ENCODE measurements at regions not wholly inside any gene's neighbourhood (a gene's known extent, or its start where the extent isn't known, plus 50 kb on each side); places are given as distances from the start of the nearest gene placed in this dataset.

DNA sequence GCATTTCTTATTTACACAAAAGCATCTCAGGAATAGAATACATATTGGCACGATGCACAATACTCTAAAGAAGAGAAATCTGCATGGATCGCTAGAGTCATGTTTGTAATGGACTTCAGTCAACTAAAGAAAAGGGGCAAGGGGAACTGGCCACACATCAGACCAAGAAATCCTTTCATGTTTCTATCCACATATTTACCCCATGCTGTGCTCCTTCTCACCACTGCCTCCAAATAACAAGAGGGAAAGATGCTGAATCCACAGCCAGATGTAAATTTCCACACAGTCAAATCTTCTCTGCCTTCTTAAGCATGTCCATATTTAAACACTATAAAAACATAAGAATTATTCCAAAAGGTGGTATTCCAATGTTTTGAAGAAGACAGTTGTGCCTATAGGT lies 67.6 kb downstream of the COX18 start:
- DNase-seq (ENCODE audit: low read depth): peak; percentile 62
- TF ChIP-seq, protein P1, sequence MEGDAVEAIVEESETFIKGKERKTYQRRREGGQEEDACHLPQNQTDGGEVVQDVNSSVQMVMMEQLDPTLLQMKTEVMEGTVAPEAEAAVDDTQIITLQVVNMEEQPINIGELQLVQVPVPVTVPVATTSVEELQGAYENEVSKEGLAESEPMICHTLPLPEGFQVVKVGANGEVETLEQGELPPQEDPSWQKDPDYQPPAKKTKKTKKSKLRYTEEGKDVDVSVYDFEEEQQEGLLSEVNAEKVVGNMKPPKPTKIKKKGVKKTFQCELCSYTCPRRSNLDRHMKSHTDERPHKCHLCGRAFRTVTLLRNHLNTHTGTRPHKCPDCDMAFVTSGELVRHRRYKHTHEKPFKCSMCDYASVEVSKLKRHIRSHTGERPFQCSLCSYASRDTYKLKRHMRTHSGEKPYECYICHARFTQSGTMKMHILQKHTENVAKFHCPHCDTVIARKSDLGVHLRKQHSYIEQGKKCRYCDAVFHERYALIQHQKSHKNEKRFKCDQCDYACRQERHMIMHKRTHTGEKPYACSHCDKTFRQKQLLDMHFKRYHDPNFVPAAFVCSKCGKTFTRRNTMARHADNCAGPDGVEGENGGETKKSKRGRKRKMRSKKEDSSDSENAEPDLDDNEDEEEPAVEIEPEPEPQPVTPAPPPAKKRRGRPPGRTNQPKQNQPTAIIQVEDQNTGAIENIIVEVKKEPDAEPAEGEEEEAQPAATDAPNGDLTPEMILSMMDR (IDR thresholded peaks at IDR 0.05; ENCODE audit: low read depth, low read length, missing control alignments): no peak
- in situ Hi-C loops (cut with HindIII; ENCODE audit: low sequenced_read_pairs): no loop called here
- H3K4me3 ChIP-seq (ENCODE audit: low read depth, low read length): no peak overlapping the region

- no peak overlapping the region for H3K4me3 ChIP-seq (ENCODE audit: low read depth, low read length)
- in situ Hi-C loops (cut with HindIII; ENCODE audit: low sequenced_read_pairs): no loop called here
- DNase-seq (ENCODE audit: low read depth): no peak
- TF ChIP-seq, protein P1 (IDR thresholded peaks at IDR 0.05; ENCODE audit: low read depth, low read length, missing control alignments): no peak
These were observed 72.1 kb downstream of the COX18 start for GRCh38 chr4:72997409-72997808.

GRCh38 chr4:72994670-72995069 lies 74.8 kb downstream of the COX18 start:
- H3K4me3 ChIP-seq (ENCODE audit: low read depth, low read length): no peak overlapping the region
- in situ Hi-C loops (cut with HindIII; ENCODE audit: low sequenced_read_pairs): no loop called here
- TF ChIP-seq, protein P1 (IDR thresholded peaks at IDR 0.05; ENCODE audit: low read depth, low read length, missing control alignments): no peak
- no peak for DNase-seq (ENCODE audit: low read depth)

DNA sequence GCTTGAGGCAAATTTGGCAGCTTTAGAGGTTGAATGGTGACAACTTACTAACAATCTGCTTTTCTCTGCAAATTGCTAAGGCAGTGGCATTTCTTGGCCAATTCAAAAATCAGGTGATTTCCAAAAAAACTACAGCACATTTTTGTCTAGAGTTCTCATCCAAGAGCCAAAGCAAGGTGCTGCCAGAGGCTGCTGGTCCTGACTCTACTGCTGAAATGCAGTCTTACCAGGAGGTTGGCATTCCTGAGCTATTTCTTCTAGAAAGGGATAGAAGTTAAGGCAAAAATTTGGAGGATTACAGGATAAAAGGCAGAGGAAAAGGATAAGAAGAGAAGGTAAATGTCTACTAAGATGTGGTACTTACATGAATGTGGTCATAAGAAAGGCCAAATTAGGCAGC lies 75.6 kb downstream of the COX18 start:
- TF ChIP-seq, protein P1 (IDR thresholded peaks at IDR 0.05; ENCODE audit: low read depth, low read length, missing control alignments): no peak
- H3K4me3 ChIP-seq (ENCODE audit: low read depth, low read length): no peak overlapping the region
- in situ Hi-C loops (cut with HindIII; ENCODE audit: low sequenced_read_pairs): no loop called here
- no peak for DNase-seq (ENCODE audit: low read depth)

DNA sequence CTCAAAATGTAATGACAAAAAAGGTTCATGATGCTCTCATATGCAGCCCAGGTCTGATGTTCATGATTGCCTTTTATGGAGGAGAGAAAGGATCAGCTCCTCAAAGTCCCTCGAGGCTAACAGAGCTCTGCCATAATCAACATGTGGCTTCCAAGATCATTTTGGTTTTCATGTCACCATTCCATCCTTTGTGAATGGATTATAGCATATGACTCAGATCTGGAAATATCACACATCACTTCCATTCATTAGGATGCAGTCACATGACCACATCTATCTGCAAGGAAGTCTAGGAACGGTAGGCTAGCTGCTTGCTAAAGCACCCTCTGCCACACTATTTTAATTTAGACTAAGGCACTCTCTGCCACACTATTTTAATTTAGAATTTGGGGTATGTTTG lies 77.6 kb downstream of the COX18 start:
- H3K4me3 ChIP-seq (ENCODE audit: low read depth, low read length): no peak overlapping the region
- no peak for DNase-seq (ENCODE audit: low read depth)
- TF ChIP-seq, protein P1 (IDR thresholded peaks at IDR 0.05; ENCODE audit: low read depth, low read length, missing control alignments): no peak
- in situ Hi-C loops (cut with HindIII; ENCODE audit: low sequenced_read_pairs): no loop called here

GRCh38 chr4:72987741-72988729 lies 81.5 kb downstream of the COX18 start:
- no peak overlapping the region for H3K4me3 ChIP-seq (ENCODE audit: low read depth, low read length)
- DNase-seq (ENCODE audit: low read depth): no peak
- in situ Hi-C loops (cut with HindIII; ENCODE audit: low sequenced_read_pairs): no loop called here
- TF ChIP-seq, protein P1 (IDR thresholded peaks at IDR 0.05; ENCODE audit: low read depth, low read length, missing control alignments): peak; percentile 3

Data from astrocyte of the cerebellum (primary cell).